GM19193 (cell line): ENCODE measurements at regions not wholly inside any gene's neighbourhood (a gene's known extent, or its start where the extent isn't known, plus 50 kb on each side); places are given as distances from the start of the nearest gene placed in this dataset.

Experiments used
- POLR2A ChIP-seq: IDR thresholded peaks from 4 replicates; pipeline ENCODE4 v1.6.1; 2011; ENCODE audit not compliant: insufficient read depth, insufficient read length; ENCODE audit errors: extremely low read depth

GRCh38 chr17:77312786-77313599 lies 172.2 kb downstream of the SEC14L1 start:
- TF ChIP-seq POLR2A, result no peak

GRCh38 chr17:77313831-77314230 lies 173.1 kb downstream of the SEC14L1 start:
- no peak for TF ChIP-seq POLR2A

GRCh38 chr17:77314601-77315000 lies 173.8 kb downstream of the SEC14L1 start:
- no peak for TF ChIP-seq POLR2A

GRCh38 chr17:77315010-77315409 lies 174.2 kb downstream of the SEC14L1 start:
- TF ChIP-seq POLR2A, result no peak

GRCh38 chr17:77315551-77316190 lies 174.9 kb downstream of the SEC14L1 start:
- no peak for TF ChIP-seq POLR2A

GRCh38 chr17:77316191-77316641 lies 175.4 kb downstream of the SEC14L1 start:
- no peak for TF ChIP-seq POLR2A

GRCh38 chr17:77316651-77317050 lies 175.9 kb downstream of the SEC14L1 start:
- TF ChIP-seq POLR2A, result no peak

GRCh38 chr17:77317091-77317750 lies 176.5 kb downstream of the SEC14L1 start:
- no peak for TF ChIP-seq POLR2A

GRCh38 chr17:77318021-77318420 lies 177.3 kb downstream of the SEC14L1 start:
- TF ChIP-seq POLR2A, result no peak

- TF ChIP-seq POLR2A, result no peak
Observed at GRCh38 chr17:77318491-77319210, 177.9 kb downstream of the SEC14L1 start.

GRCh38 chr17:77319211-77320043 lies 178.7 kb downstream of the SEC14L1 start:
- TF ChIP-seq POLR2A, result no peak

GRCh38 chr17:77320044-77320440 lies 179.3 kb downstream of the SEC14L1 start:
- TF ChIP-seq POLR2A, result no peak

- TF ChIP-seq POLR2A, result peak; percentile 26
Observed at GRCh38 chr17:77320485-77321256, 179.9 kb downstream of the SEC14L1 start.

- TF ChIP-seq POLR2A, result no peak
Observed at GRCh38 chr17:77321649-77322513, 181.1 kb downstream of the SEC14L1 start.
